ENCODE measurements at regions not wholly inside any gene's neighbourhood (a gene's known extent, or its start where the extent isn't known, plus 50 kb on each side); places are given as distances from the start of the nearest gene placed in this dataset.

DNA sequence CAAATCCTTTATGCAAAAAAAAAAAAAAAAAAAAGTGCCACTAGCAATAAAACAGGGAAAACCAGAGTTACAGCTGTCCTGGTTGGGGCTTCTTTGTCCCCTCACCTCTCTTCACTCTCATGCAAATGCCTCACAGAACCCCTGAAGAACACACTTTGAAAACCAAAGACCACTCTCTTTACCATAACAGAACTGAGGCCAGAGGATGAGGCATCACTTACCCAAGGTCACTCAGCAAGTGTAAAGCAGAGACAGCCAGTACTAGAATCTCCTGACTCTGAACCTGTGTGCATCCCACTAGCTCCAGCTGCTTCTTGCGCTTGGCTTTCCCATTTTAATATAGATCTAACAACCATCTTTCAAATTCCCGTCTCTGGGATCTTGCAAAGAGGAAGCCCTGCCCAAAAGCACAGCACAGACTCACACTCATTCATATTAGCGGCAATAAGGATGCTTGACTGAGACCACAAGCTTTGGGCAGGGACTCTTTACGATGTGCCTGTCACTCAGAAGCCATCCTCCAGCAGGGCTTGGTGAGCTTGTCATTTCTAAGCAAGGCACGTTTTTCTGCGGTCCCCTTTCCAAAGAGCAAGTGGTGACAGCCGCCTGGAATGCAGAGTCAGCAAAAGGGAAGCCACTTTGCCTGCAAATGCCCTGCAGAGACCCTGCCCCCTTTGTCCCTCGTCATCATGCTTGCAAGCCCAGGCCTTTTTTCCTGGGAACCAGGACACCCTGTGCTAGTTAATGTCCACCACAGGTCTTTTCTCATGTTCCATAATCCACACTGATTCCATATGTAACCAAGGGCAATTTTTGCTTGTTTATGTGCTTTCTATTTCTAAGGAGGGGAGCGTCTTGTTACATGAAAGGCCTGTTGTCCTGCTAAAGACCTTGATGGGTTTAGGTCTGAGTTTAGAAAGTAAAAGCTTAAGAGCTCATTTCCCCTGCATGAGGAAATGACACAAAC lies 76.5 kb upstream of the NFIA start:
- TF ChIP-seq CTCF (conservative IDR thresholded peaks at IDR 0.05; ENCODE audit: low read length): no peak
- no peak for TF ChIP-seq EZH2phosphoT487 (IDR thresholded peaks at IDR 0.05; ENCODE audit: borderline replicate concordance, low read depth, low read length)

Data from OCI-LY7 (cell line).